Endothelial cell of umbilical vein (primary cell): ENCODE measurements at regions not wholly inside any gene's neighbourhood (a gene's known extent, or its start where the extent isn't known, plus 50 kb on each side); places are given as distances from the start of the nearest gene placed in this dataset.

Source experiments
- BruUV-seq: library from RNA; stranded (reverse); fragments of 400-500 nt; replicated peaks from 2 replicates; lab custom pipeline; 2021; lab: Mats Ljungman, UMichigan
- CTCF ChIA-PET: fragments of 300-600, 350-600 bp; sonication (Branson Sonifier 250); formaldehyde crosslinking; loops from one replicate; lab custom pipeline; 2021; ENCODE audit warnings: antibody characterized with exemption, inconsistent platforms; lab: Charles Lee
- POLR2A ChIA-PET: fragments of 300-600, 350-600 bp; sonication (Branson Sonifier 250); formaldehyde crosslinking; loops from one replicate; lab custom pipeline; 2021; ENCODE audit warnings: antibody characterized with exemption, inconsistent platforms; lab: Charles Lee
- DNase-seq: peaks from one replicate; pipeline ENCODE4 v3.0.0-alpha.2; 2011; ENCODE audit warnings: low read depth, low spot score
- FAIRE-seq: peaks from 2 replicates; lab custom pipeline; 2011; peaks lifted over from hg19 to GRCh38; lab: Jason Lieb, UNC
- H2AFZ ChIP-seq: 2 replicates; pipeline ENCODE4 v1.6.0; 2012; ENCODE audit warnings: low read depth, low read length, control low read depth, inconsistent platforms
- H3K27ac ChIP-seq: 2 replicates; pipeline ENCODE4 v1.5.1; 2011; ENCODE audit warnings: low read depth, mild to moderate bottlenecking, control low read depth, low read length, moderate library complexity; ENCODE audit not compliant: insufficient read depth
- H3K27me3 ChIP-seq, 2 experiments: 2 replicates each; pipeline versions ENCODE4 v1.6.0 to v1.6.1; 2011; ENCODE audit warnings: low read length in 2 of 2, mixed read lengths in 1 of 2; ENCODE audit not compliant: control insufficient read depth in 2 of 2, insufficient read depth in 2 of 2
- H3K36me3 ChIP-seq, 2 experiments: 2 replicates in 1 of 2; 3 replicates in 1 of 2; pipeline ENCODE4 v1.5.1; 2011; ENCODE audit warnings: low read length in 2 of 2, mild to moderate bottlenecking in 1 of 2, moderate library complexity in 1 of 2; ENCODE audit not compliant: control insufficient read depth in 2 of 2, insufficient read depth in 2 of 2; ENCODE audit errors: extremely low read depth in 1 of 2
- H3K4me1 ChIP-seq: 3 replicates; pipeline ENCODE4 v1.5.1; 2011; ENCODE audit warnings: mild to moderate bottlenecking, low read length; ENCODE audit not compliant: control insufficient read depth, insufficient read depth; ENCODE audit errors: extremely low read depth
- H3K4me2 ChIP-seq: 2 replicates; pipeline ENCODE4 v1.6.1; 2011; ENCODE audit warnings: low read length, control low read depth, mixed read lengths; ENCODE audit not compliant: insufficient read depth
- H3K4me3 ChIP-seq, 3 experiments: fragments of 200-600 bp in 1 of 3; sonication (generic), shearing (Covaris generic) in 1 of 3; replicated peaks in 1 of 3; 2 replicates each; pipeline ENCODE4 v1.5.1; 2011 to 2016; ENCODE audit warnings: control low read depth in 3 of 3, low read length in 3 of 3, mild to moderate bottlenecking in 2 of 3, inconsistent platforms in 1 of 3, low read depth in 1 of 3, moderate library complexity in 1 of 3; ENCODE audit not compliant: insufficient read depth in 1 of 3
- H3K79me2 ChIP-seq: 2 replicates; pipeline ENCODE4 v1.6.0; 2012; ENCODE audit warnings: low read length, inconsistent platforms; ENCODE audit not compliant: control insufficient read depth, insufficient read depth
- H3K9ac ChIP-seq: replicated peaks from 2 replicates; pipeline ENCODE3; 2011; ENCODE audit warnings: low read length, control low read depth; ENCODE audit not compliant: insufficient read depth; ENCODE audit errors: extremely low read depth
- H3K9me1 ChIP-seq: replicated peaks from 3 replicates; pipeline ENCODE4 v1.6.0; 2011; ENCODE audit warnings: mild to moderate bottlenecking, low read length; ENCODE audit not compliant: control insufficient read depth, insufficient read depth; ENCODE audit errors: extremely low read depth
- H3K9me3 ChIP-seq: replicated peaks from 2 replicates; pipeline ENCODE4 v1.5.1; 2012; ENCODE audit warnings: low read length, inconsistent platforms; ENCODE audit not compliant: control insufficient read depth, insufficient read depth
- H4K20me1 ChIP-seq: replicated peaks from 2 replicates; pipeline ENCODE3; 2011; ENCODE audit warnings: mild to moderate bottlenecking, low read length; ENCODE audit not compliant: control insufficient read depth, insufficient read depth; ENCODE audit errors: extremely low read depth
- CTCF ChIP-seq, 2 donors: IDR thresholded peaks; 1 replicate in 1 of 2; 2 replicates in 1 of 2; pipeline ENCODE4 v1.5.1; 2011; ENCODE audit warnings: low read length in 2 of 2, mild to moderate bottlenecking in 2 of 2, moderate library complexity in 2 of 2, control low read depth in 1 of 2, inconsistent platforms in 1 of 2, low read depth in 1 of 2; ENCODE audit not compliant: insufficient read depth in 1 of 2; ENCODE audit errors: extremely low read depth in 1 of 2
- EZH2 ChIP-seq: IDR thresholded peaks from 2 replicates; pipeline ENCODE4 v1.6.1; 2012; ENCODE audit warnings: borderline replicate concordance, low read depth, mild to moderate bottlenecking, moderate library complexity, low read length, inconsistent platforms; ENCODE audit not compliant: severe bottlenecking
- FOS ChIP-seq: IDR thresholded peaks from 2 replicates; pipeline ENCODE4 v1.6.1; 2011; ENCODE audit warnings: mild to moderate bottlenecking, low read length, moderate library complexity, borderline replicate concordance; ENCODE audit not compliant: insufficient read depth
- GATA2 ChIP-seq: IDR thresholded peaks from 2 replicates; pipeline ENCODE4 v1.7.0; 2011; ENCODE audit warnings: low read depth, mild to moderate bottlenecking, moderate library complexity, mixed read lengths, low read length; ENCODE audit not compliant: insufficient read length, insufficient read depth
- JUN ChIP-seq: IDR thresholded peaks from 2 replicates; pipeline ENCODE4 v1.6.1; 2011; ENCODE audit warnings: borderline replicate concordance, low read depth; ENCODE audit not compliant: insufficient read length, insufficient read depth
- MAX ChIP-seq: IDR thresholded peaks from 2 replicates; pipeline ENCODE4 v1.6.1; 2011; ENCODE audit not compliant: insufficient read depth, insufficient read length
- POLR2AphosphoS5 ChIP-seq: IDR thresholded peaks from 2 replicates; pipeline ENCODE4 v1.6.1; 2012; ENCODE audit warnings: low read depth, mild to moderate bottlenecking, control low read depth, low read length, moderate library complexity; ENCODE audit not compliant: insufficient read depth
- dilution Hi-C: fragments of 300-500 bp; cut with MboI; formaldehyde crosslinking; loops from one replicate; pipeline ENCODE4 v1.15.0; 2019; ENCODE audit warnings: low sequenced_read_pairs; ENCODE audit not compliant: extremely low pct_ligation_motif_present
- intact Hi-C: fragments of 100-400 bp; cut with micrococcal nuclease; formaldehyde crosslinking; loops from one replicate; pipeline ENCODE4 v1.10.0; 2022

GRCh38 chr2:48219234-48219554 is 95.3 kb upstream of the FOXN2 start:
- TF ChIP-seq CTCF (IDR thresholded peaks at IDR 0.05; ENCODE audit: extremely low read depth in 1 of 2, insufficient read depth in 1 of 2, low read depth in 1 of 2, low read length in 2 of 2) = no peak
- no peak for TF ChIP-seq POLR2AphosphoS5
- TF ChIP-seq JUN = no peak
- no peak for TF ChIP-seq FOS
- TF ChIP-seq MAX = no peak
- no peak for TF ChIP-seq GATA2
- TF ChIP-seq EZH2 = no peak
- H3K9me3 ChIP-seq = no peaks in the 10 kb centered on the region
- no peak for FAIRE-seq
- no peak overlapping the region for H2AFZ ChIP-seq
- dilution Hi-C loops (no loop called here), intact Hi-C loops (no loop called here)
- ChIA-PET CTCF (interaction anchor here (1.2 kb wide), 1 partner anchor 24 kb away, joined by 4 read pairs; no protein-coding TSS in a partner anchor), POLR2A (no interaction called here)
- no peaks in the 10 kb centered on the region for H3K27me3 ChIP-seq
- H3K27ac ChIP-seq = no peak overlapping the region
- H3K4me1 ChIP-seq = peaks cover 3% of the 10 kb centered on the region
- no peaks in the 10 kb centered on the region for H4K20me1 ChIP-seq
- no peak overlapping the region for H3K4me2 ChIP-seq
- no peak overlapping the region for H3K4me3 ChIP-seq
- H3K36me3 ChIP-seq = no peaks in the 10 kb centered on the region
- no peak overlapping the region for H3K9ac ChIP-seq
- DNase-seq = no peak
- H3K79me2 ChIP-seq = no peaks in the 10 kb centered on the region
- no TSS peak for BruUV-seq
- no peaks in the 10 kb centered on the region for H3K9me1 ChIP-seq
